Neural progenitor cell (in vitro differentiated cells): ENCODE measurements at regions not wholly inside any gene's neighbourhood (a gene's known extent, or its start where the extent isn't known, plus 50 kb on each side); places are given as distances from the start of the nearest gene placed in this dataset.

Experiments
- CTCF ChIP-seq: fragments of 200-600 bp; sonication (generic); IDR thresholded peaks from 2 replicates; pipeline ENCODE4 v1.5.1; 2017; ENCODE audit warnings: antibody characterized with exemption, mild to moderate bottlenecking
- EZH2 ChIP-seq: fragments of 200-600 bp; sonication (generic); IDR thresholded peaks from 2 replicates; pipeline ENCODE4 v1.6.1; 2017; ENCODE audit warnings: antibody characterized with exemption, mild to moderate bottlenecking, moderate library complexity
- EZH2phosphoT487 ChIP-seq: fragments of 200-600 bp; sonication (generic); IDR thresholded peaks from 2 replicates; pipeline ENCODE4 v1.6.1; 2017; ENCODE audit warnings: antibody characterized with exemption

GRCh38 chr6:146902846-146903245 lies 301.4 kb upstream of the STXBP5 start:
- TF ChIP-seq CTCF (no peak), EZH2 (no peak), EZH2phosphoT487 (no peak)
